ENCODE measurements at regions not wholly inside any gene's neighbourhood (a gene's known extent, or its start where the extent isn't known, plus 50 kb on each side); places are given as distances from the start of the nearest gene placed in this dataset.

DNA sequence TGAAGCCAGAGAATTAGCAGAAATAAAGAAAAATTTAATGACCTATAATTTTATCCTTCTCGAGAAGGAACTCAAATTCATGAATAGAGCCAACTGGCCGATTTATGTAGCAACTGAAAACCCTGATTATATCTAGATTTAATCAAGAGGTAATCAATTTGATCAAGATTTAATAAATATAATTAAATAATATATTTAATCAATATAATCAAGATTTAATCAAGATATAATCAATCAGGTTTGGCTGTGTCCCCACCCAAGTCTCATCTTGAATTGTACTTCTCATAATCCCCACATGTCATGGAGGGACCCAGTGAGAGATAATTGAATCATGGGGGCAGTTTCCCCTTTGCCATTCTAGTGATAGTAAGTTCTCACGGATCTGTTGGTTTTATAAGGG, 181.2 kb upstream of the CDIN1 start:
- Histone ChIP-seq H3K9me3 (ENCODE audit: control insufficient read depth, insufficient read depth, low read depth, low read length) (no peaks in the 10 kb centered on the region), H3K27ac (ENCODE audit: low read length) (no peak overlapping the region), H3K36me3 (ENCODE audit: control insufficient read depth, insufficient read depth, low read length) (no peaks in the 10 kb centered on the region), H3K4me1 (ENCODE audit: control insufficient read depth, insufficient read depth, low read length) (no peaks in the 10 kb centered on the region), H3K4me3 (ENCODE audit: low read depth in 2 of 2, low read length in 2 of 2) (no peak overlapping the region), H3K27me3 (ENCODE audit: control insufficient read depth, insufficient read depth, low read length) (no peaks in the 10 kb centered on the region)
- no TSS peak for BruUV-seq (replicated peaks)
- ChIA-PET POLR2A (no interaction called here), CTCF (no interaction called here)
- no peak for DNase-seq (ENCODE audit: low read depth, low spot score)
- no peak for ATAC-seq
- intact Hi-C loops (cut with micrococcal nuclease; ENCODE audit: unreplicated experiment): no loop called here
- TF ChIP-seq, protein P1, sequence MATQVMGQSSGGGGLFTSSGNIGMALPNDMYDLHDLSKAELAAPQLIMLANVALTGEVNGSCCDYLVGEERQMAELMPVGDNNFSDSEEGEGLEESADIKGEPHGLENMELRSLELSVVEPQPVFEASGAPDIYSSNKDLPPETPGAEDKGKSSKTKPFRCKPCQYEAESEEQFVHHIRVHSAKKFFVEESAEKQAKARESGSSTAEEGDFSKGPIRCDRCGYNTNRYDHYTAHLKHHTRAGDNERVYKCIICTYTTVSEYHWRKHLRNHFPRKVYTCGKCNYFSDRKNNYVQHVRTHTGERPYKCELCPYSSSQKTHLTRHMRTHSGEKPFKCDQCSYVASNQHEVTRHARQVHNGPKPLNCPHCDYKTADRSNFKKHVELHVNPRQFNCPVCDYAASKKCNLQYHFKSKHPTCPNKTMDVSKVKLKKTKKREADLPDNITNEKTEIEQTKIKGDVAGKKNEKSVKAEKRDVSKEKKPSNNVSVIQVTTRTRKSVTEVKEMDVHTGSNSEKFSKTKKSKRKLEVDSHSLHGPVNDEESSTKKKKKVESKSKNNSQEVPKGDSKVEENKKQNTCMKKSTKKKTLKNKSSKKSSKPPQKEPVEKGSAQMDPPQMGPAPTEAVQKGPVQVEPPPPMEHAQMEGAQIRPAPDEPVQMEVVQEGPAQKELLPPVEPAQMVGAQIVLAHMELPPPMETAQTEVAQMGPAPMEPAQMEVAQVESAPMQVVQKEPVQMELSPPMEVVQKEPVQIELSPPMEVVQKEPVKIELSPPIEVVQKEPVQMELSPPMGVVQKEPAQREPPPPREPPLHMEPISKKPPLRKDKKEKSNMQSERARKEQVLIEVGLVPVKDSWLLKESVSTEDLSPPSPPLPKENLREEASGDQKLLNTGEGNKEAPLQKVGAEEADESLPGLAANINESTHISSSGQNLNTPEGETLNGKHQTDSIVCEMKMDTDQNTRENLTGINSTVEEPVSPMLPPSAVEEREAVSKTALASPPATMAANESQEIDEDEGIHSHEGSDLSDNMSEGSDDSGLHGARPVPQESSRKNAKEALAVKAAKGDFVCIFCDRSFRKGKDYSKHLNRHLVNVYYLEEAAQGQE (IDR thresholded peaks at IDR 0.05; ENCODE audit: insufficient read depth in 1 of 2, low read depth in 2 of 2, low read length in 1 of 2): no peak
- TF ChIP-seq TCF7L2 (IDR thresholded peaks at IDR 0.05; ENCODE audit: low read depth, low read length): no peak
- TF ChIP-seq CTCF (IDR thresholded peaks at IDR 0.05): no peak
- no peak for TF ChIP-seq POLR2AphosphoS5 (IDR thresholded peaks at IDR 0.05; ENCODE audit: low read depth, low read length)
- TF ChIP-seq SIN3A (IDR thresholded peaks at IDR 0.05; ENCODE audit: borderline replicate concordance, insufficient read depth, low read depth, low read length): no peak
- in situ Hi-C loops (cut with HindIII; ENCODE audit: low pct_unique_long_range_greater_than_20kb, low sequenced_read_pairs): no loop called here

DNA sequence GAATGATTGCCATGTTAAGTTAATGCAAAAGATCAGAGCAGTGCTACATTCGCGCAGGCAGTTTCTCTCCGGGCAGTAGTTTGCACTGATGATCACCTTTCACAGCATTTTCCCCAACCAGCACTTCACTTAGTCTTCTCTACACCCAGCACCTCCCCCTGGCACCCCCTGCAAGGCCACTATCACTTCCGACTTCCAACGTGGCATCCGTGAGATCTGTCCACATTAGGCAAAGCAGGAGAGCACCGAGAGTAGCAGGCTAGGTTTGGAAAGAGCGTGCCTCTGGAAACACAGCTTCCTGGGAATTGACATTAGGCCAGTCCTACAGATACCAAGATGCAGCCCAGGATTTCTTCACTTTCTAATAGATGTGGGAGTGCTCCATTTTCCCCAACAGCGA, 180.2 kb upstream of the CDIN1 start:
- Histone ChIP-seq H3K4me3 (ENCODE audit: low read depth in 2 of 2, low read length in 2 of 2) (no peak overlapping the region), H3K36me3 (ENCODE audit: control insufficient read depth, insufficient read depth, low read length) (no peaks in the 10 kb centered on the region), H3K9me3 (ENCODE audit: control insufficient read depth, insufficient read depth, low read depth, low read length) (no peaks in the 10 kb centered on the region), H3K27me3 (ENCODE audit: control insufficient read depth, insufficient read depth, low read length) (no peaks in the 10 kb centered on the region), H3K27ac (ENCODE audit: low read length) (no peak overlapping the region), H3K4me1 (ENCODE audit: control insufficient read depth, insufficient read depth, low read length) (no peaks in the 10 kb centered on the region)
- TF ChIP-seq CTCF (IDR thresholded peaks at IDR 0.05): no peak
- TF ChIP-seq, protein P1 (IDR thresholded peaks at IDR 0.05; ENCODE audit: insufficient read depth in 1 of 2, low read depth in 2 of 2, low read length in 1 of 2): no peak
- TF ChIP-seq SIN3A (IDR thresholded peaks at IDR 0.05; ENCODE audit: borderline replicate concordance, insufficient read depth, low read depth, low read length): no peak
- TF ChIP-seq TCF7L2 (IDR thresholded peaks at IDR 0.05; ENCODE audit: low read depth, low read length): no peak
- no peak for TF ChIP-seq POLR2AphosphoS5 (IDR thresholded peaks at IDR 0.05; ENCODE audit: low read depth, low read length)
- ChIA-PET CTCF (no interaction called here), POLR2A (no interaction called here)
- no TSS peak for BruUV-seq (replicated peaks)
- ATAC-seq (no peak), DNase-seq (ENCODE audit: low read depth, low spot score) (no peak)
- intact Hi-C loops (cut with micrococcal nuclease; ENCODE audit: unreplicated experiment) (no loop called here), in situ Hi-C loops (cut with HindIII; ENCODE audit: low pct_unique_long_range_greater_than_20kb, low sequenced_read_pairs) (no loop called here)

Data from Panc1 (cell line).